Prostate gland (tissue), 2 donors: ENCODE measurements at regions not wholly inside any gene's neighbourhood (a gene's known extent, or its start where the extent isn't known, plus 50 kb on each side); places are given as distances from the start of the nearest gene placed in this dataset.

ENCODE experiments used
- DNase-seq: peaks from one replicate; pipeline ENCODE4 v3.0.0-alpha.2; 2019; ENCODE audit warnings: low spot score
- H3K27ac ChIP-seq, 2 donors: fragments of 200-600 bp; sonication (generic); 2 replicates each; pipeline ENCODE4 v1.5.1; 2017 to 2019
- H3K27me3 ChIP-seq: fragments of 200-600 bp; sonication (generic); replicated peaks from 2 replicates; pipeline ENCODE4 v1.5.1; 2019; ENCODE audit not compliant: insufficient read depth
- H3K36me3 ChIP-seq, 2 donors: fragments of 200-600 bp; sonication (generic); 1 replicate in 1 of 2; 2 replicates in 1 of 2; pipeline versions ENCODE4 v1.5.1 to v1.8.1; 2017 to 2019
- H3K4me1 ChIP-seq: fragments of 200-600 bp; sonication (generic); replicated peaks from 2 replicates; pipeline ENCODE4 v1.5.1; 2019
- H3K4me3 ChIP-seq, 2 donors: fragments of 200-600 bp; sonication (generic); 2 replicates each; pipeline ENCODE4 v1.5.1; 2017 to 2019
- H3K9me3 ChIP-seq: fragments of 200-600 bp; sonication (generic); 2 replicates; pipeline ENCODE4 v1.5.1; 2017
- POLR2A ChIP-seq: fragments of 450-650 bp; IDR thresholded peaks from one replicate; pipeline ENCODE4 v1.6.1; 2016; ENCODE audit warnings: antibody characterized with exemption, mild to moderate bottlenecking
- POLR2AphosphoS5 ChIP-seq: sonication (generic); formaldehyde crosslinking; IDR thresholded peaks from one replicate; pipeline ENCODE4 v1.6.1; 2017; ENCODE audit warnings: antibody characterized with exemption
- WGBS: methylation state at CpG from one replicate; pipeline ENCODE4 v1.1.5; 2018; 5-methylcytosine and 5-hydroxymethylcytosine counted together
- intact Hi-C: fragments of 100-400 bp; cut with DNase I; formaldehyde crosslinking; loops from one replicate; pipeline ENCODE4 v1.14.2; 2022
- TF ChIP-seq, protein P1 (sequence below), 4 experiments: fragments of 200-600 bp in 2 of 4; fragments of 450-650 bp in 2 of 4; sonication (generic) in 2 of 4; IDR thresholded peaks; 1 replicate in 3 of 4; 2 replicates in 1 of 4; pipeline ENCODE4 v1.5.1; 2016 to 2019; ENCODE audit warnings: antibody characterized with exemption in 4 of 4, mild to moderate bottlenecking in 2 of 4, moderate library complexity in 2 of 4

DNA sequence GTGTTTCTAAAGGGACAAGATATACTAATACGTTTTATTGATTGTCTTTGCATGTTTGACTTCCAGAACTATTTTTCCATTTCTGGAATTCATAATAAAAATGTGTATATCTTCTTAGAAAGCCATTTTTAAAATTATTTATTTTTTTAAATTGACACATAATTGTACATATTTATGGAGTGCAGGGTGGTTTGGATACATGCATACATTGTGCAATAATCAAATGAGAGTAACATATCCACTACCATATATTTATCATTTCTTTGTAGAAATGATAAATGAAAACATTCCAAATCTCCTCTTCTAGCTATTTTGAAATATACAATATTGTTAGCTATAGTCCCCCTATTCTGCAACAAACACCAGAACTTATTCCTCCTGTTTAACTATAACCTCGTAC, 156.5 kb upstream of the ABI3BP start:
- no peak for TF ChIP-seq POLR2AphosphoS5
- no peak for TF ChIP-seq POLR2A
- TF ChIP-seq, protein P1, sequence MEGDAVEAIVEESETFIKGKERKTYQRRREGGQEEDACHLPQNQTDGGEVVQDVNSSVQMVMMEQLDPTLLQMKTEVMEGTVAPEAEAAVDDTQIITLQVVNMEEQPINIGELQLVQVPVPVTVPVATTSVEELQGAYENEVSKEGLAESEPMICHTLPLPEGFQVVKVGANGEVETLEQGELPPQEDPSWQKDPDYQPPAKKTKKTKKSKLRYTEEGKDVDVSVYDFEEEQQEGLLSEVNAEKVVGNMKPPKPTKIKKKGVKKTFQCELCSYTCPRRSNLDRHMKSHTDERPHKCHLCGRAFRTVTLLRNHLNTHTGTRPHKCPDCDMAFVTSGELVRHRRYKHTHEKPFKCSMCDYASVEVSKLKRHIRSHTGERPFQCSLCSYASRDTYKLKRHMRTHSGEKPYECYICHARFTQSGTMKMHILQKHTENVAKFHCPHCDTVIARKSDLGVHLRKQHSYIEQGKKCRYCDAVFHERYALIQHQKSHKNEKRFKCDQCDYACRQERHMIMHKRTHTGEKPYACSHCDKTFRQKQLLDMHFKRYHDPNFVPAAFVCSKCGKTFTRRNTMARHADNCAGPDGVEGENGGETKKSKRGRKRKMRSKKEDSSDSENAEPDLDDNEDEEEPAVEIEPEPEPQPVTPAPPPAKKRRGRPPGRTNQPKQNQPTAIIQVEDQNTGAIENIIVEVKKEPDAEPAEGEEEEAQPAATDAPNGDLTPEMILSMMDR (IDR thresholded peaks at IDR 0.05): no peak
- WGBS: 88% methylated on average over 2 of the region's 2 CpGs
- H3K36me3 ChIP-seq: no peaks in the 10 kb centered on the region
- no peak overlapping the region for H3K27ac ChIP-seq
- intact Hi-C loops: no loop called here
- no peak for DNase-seq
- H3K9me3 ChIP-seq: no peaks in the 10 kb centered on the region
- no peaks in the 10 kb centered on the region for H3K27me3 ChIP-seq
- no peaks in the 10 kb centered on the region for H3K4me1 ChIP-seq
- no peak overlapping the region for H3K4me3 ChIP-seq

DNA sequence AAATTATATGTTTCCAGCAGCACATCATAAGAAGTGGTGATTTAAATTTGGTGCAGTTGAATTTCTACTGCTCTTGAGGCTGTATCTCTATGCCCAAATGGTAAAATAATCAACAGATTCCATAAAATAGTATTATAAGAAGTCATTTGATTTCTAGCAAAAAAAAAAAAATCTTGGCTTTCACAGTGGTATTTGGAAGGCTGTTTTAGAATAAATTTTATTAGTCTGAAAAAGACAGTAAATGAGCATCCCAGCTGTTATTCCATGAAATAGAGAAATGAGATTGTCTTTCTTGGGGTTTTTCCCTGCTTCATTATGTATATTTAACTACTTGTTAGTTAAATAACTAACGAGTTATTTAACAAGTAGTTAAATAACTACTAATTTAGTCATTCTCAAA, 156.0 kb upstream of the ABI3BP start:
- no peak overlapping the region for H3K27ac ChIP-seq
- 64% methylated on average over 1 of the region's 1 CpG for whole genome bisulfite sequencing
- H3K4me3 ChIP-seq: no peak overlapping the region
- H3K27me3 ChIP-seq: no peaks in the 10 kb centered on the region
- H3K9me3 ChIP-seq: no peaks in the 10 kb centered on the region
- no peaks in the 10 kb centered on the region for H3K4me1 ChIP-seq
- intact Hi-C loops: no loop called here
- TF ChIP-seq, protein P1 (IDR thresholded peaks at IDR 0.05): no peak
- TF ChIP-seq POLR2AphosphoS5 (no peak), POLR2A (no peak)
- no peaks in the 10 kb centered on the region for H3K36me3 ChIP-seq
- DNase-seq: no peak

DNA sequence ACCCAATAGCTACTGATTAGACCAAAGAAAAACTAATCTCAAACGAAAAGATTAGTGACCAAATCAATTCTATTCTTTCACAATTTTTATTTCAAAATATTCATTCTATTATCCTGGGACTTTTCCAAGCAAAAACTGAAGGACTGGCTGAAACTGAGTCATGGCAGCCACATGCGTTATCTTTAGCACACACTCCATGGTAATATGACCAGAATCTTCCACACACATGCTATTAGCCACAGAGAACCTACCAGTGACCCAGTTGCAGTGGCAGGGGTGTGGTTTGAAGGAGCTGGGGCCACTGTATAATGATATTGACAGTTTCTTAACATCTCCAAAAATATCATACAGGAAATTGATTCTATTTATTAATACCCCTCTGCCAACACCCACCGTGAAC, 154.8 kb upstream of the ABI3BP start:
- TF ChIP-seq, protein P1 (IDR thresholded peaks at IDR 0.05): no peak
- no peak for TF ChIP-seq POLR2A
- no peak for TF ChIP-seq POLR2AphosphoS5
- H3K36me3 ChIP-seq: no peaks in the 10 kb centered on the region
- H3K4me3 ChIP-seq: no peak overlapping the region
- H3K27ac ChIP-seq: no peak overlapping the region
- DNase-seq: no peak
- H3K9me3 ChIP-seq: no peaks in the 10 kb centered on the region
- H3K4me1 ChIP-seq: no peaks in the 10 kb centered on the region
- no peaks in the 10 kb centered on the region for H3K27me3 ChIP-seq
- intact Hi-C loops: no loop called here
- whole genome bisulfite sequencing: 73% methylated on average over 3 of the region's 3 CpGs

DNA sequence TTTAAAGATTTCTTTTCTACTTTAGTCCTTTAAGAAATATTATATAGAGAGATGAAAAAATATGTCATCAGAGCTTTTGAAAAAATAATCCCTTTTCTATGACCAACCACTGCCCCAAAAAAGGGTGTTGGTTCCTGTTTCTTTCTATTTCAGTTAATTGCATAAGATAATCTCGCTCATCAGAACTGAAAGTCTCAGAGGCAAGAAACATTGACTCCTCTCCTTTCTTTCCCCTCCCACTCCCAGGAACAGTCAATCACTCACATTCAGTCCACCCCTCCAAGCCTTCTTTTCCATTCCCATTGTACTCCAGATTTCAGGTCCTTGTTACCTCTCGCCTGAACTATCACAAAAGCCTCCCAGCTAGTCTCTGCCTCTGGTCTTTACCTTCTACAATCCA, 153.7 kb upstream of the ABI3BP start:
- TF ChIP-seq POLR2A (no peak), POLR2AphosphoS5 (no peak)
- TF ChIP-seq, protein P1 (IDR thresholded peaks at IDR 0.05): no peak

DNA sequence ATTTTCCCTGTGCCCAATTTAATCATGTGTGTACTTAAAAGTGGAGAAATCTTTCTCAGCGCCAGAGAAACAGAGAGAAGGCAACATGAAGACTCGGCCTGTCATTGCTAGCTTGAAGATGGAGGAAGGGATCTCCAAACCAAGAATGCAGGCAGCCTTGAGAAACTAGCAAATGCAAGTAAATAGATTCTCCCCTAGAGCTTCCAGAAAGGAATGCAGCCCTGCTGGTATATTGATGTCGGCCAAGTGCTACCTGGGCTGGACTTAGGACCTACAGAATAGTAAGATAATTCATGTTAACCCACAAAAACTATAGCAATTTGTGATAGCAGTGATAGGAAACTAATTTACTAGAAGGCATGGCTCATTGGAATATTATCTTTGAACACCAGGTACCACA, 150.9 kb upstream of the ABI3BP start:
- DNase-seq: no peak
- intact Hi-C loops: no loop called here
- WGBS: 77% methylated on average over 3 of the region's 3 CpGs
- Histone ChIP-seq H3K36me3 (no peaks in the 10 kb centered on the region), H3K9me3 (no peaks in the 10 kb centered on the region), H3K27ac (no peak overlapping the region), H3K4me1 (no peaks in the 10 kb centered on the region), H3K27me3 (no peaks in the 10 kb centered on the region), H3K4me3 (no peak overlapping the region)
- no peak for TF ChIP-seq POLR2A
- TF ChIP-seq POLR2AphosphoS5: no peak
- TF ChIP-seq, protein P1 (IDR thresholded peaks at IDR 0.05): no peak

More for the DNA sequence above, 153.7 kb upstream of the ABI3BP start:
- Histone ChIP-seq H3K4me1 (no peaks in the 10 kb centered on the region), H3K27me3 (no peaks in the 10 kb centered on the region), H3K27ac (no peak overlapping the region), H3K36me3 (no peaks in the 10 kb centered on the region), H3K9me3 (no peaks in the 10 kb centered on the region), H3K4me3 (no peak overlapping the region)
- intact Hi-C loops: no loop called here
- WGBS: 71% methylated on average over 2 of the region's 2 CpGs
- no peak for DNase-seq
